ENCODE measurements at regions not wholly inside any gene's neighbourhood (a gene's known extent, or its start where the extent isn't known, plus 50 kb on each side); places are given as distances from the start of the nearest gene placed in this dataset.

GRCh38 chr6:130740308-130740707, 86.9 kb upstream of the SMLR1 start:
- TF ChIP-seq CTCF (conservative IDR thresholded peaks at IDR 0.05; ENCODE audit: low read depth, low read length), result no peak
- no peak for TF ChIP-seq EZH2phosphoT487 (IDR thresholded peaks at IDR 0.05; ENCODE audit: borderline replicate concordance, low read length)
- TF ChIP-seq EZH2 (IDR thresholded peaks at IDR 0.05; ENCODE audit: low read length, unreplicated experiment), result no peak

All from PC-3 (cell line).